Inferior parietal cortex (tissue), 1 donor: ENCODE measurements at regions not wholly inside any gene's neighbourhood (a gene's known extent, or its start where the extent isn't known, plus 50 kb on each side); places are given as distances from the start of the nearest gene placed in this dataset.
"Not testable (repeated sequence)": the region's sequence is repeated elsewhere in the genome, so short reads cannot be mapped to it uniquely, and the experiment has no call there.

Source experiments
- DNase-seq: peaks from one replicate; pipeline ENCODE4 v3.0.0-alpha.2; 2016; ENCODE audit errors: extremely low spot score

DNA sequence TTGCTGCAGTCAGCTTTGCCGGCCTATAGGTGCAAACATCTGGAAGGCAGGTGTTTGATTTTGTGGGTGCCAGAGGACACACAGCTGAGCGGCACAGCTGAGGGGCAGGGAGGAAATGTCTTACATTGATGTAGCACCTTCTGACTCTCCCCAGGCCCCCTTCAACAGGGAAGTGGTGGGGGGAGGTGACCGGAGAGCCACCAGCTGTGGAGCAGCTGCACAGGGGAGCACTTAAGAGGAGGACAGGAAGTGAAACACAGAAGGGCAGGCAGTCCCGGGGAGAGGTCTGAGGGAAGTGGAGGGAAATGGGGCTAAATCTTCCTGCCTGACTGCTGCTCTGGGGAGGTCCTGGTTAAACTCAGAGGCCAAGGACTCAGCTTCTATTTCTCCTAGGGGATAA lies 409.1 kb downstream of the TNS1 start:
- no peak for DNase-seq

DNA sequence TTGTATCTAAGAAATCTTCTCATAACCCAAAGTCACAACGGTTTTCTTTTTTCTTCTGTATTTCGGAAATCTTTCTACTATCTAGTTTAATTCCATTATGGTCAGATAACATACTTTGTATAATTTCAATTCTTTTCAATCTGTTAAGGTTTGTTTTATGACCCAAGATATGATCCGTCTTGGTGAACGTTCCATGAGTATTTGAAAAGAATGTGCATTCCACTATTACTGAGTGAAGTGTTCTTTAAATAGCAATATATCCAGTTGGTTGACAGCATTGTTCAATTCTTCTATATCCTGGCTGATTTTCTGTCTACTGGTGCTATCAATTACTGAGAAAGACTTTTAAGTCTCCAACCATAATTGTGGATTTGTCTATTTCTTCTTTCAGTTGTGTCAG lies 414.5 kb downstream of the TNS1 start:
- no peak for DNase-seq

DNA sequence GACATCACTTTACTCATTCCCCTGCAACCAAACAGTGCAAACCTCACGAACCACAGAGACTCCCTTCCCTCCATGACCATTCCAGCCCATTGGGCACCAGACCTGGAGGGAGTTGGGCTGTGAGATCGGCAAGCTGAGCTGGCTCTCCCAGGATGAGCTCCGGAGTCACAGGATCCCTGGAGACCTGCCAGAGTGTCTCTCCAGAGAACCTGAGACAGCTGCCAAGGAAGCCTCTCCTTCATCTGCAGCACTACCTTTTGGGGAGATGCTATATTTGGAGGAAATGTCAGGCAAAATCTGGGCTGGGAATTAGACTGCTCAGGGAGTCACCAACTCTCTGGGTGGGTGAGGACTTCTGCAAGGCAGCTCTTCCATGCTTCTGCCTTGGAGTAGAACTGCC lies 417.4 kb downstream of the TNS1 start:
- DNase-seq, result no peak

DNA sequence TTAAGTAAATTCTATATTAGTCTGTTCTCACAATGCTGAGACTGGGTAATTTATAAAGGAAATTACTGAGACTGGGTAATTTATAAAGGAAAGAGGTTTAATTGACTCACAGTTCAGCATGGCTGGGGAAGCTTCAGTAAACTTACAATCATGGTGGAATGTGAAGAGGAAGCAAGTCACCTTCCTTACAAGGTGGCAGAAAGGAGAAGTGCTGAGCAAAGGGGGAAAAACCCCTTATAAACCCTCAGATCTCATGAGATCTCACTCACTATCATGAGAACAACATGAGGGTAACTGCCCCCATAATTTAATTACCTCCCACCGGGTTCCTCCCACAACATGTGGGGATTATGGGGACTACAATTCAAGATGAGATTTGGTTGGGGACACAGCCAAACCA lies 422.4 kb downstream of the TNS1 start:
- DNase-seq, result not testable (repeated sequence)

DNA sequence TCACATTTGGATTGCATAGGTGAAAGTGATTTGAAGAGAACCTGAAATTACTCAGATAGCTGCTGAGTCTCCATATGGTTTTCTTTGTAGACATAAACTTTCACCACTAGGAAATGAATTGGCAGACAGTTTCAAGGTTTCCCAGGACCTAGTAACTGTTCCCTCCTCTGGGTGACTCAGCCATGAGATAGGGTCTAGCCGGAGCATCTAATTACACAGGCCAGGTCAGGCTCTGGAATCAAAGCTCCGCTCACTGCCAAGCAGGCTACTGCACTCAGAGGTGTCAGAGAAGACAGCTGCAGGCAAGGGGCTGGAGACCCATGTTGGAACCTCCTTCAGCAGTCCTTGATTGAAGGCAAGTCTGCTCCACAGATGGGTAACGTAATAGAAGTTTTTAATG lies 429.2 kb downstream of the TNS1 start:
- DNase-seq, result no peak

DNA sequence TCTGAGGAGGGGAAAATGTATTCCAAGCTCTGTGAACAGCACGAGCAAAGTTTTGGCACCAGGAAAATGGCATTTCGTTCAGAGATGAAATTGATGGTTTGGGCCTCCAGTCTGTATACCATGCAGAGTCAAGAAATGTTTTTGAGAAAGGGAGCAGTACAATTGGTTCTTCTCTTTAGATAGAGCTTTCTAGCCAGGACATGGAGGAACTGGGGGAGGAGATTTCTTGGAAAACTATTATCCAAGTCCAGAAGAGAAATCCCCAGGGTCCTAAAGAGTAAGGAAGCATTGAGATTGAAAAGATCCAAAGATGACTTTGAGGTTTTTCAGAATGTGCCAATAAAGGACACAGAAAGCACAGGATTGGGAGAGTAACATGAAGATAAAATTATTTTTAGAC lies 432.4 kb downstream of the TNS1 start:
- no peak for DNase-seq

DNA sequence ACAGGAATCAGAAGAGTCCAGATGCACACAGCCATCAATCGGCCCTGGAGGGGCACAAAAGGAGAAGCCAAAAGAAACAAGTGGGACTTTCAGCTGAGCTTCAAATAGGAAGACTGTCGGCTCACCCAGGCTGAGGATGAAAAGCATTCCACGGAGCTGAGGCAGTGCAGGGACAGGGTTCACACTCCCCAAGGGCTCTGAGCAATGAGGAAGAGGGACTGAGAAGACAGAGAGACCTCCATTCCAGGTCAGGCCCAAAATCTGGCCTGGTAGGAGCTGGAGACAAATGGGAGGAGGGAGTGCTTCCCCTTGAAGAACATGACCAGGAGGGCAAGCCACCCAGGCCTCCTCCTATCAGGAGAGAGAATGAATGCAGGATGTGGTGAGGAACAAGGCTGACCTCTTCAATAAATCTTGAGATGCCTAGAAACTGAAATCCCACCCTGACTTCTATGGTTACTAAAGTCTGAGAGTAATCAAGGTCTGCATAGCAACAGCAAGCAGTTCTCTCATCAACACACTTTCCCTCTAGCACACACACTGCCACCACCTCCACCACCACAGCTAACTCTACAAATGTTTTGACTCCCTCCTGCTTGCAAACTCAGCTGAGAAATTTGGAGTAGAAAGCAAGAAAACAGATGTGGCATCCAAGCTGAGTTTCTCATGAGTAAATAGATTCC lies 434.4 kb downstream of the TNS1 start:
- no peak for DNase-seq

DNA sequence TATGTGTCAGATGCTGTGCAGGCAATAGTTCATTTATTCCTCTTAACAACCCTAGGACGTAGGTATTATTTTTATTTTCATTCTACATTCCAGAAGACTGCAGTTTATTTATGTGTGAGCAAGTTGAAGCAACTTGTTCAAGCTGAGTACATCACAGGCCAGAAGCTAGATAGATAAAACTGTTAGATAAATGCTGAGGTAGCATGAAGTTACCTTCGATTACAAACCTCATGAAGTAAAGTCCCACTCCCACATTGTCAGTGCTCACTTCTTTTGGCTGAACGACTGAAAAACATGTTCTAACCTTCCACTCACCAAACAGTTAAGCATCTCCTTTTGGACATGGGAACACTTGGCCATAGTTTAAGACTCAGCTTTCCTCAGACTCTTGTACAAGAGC lies 439.2 kb downstream of the TNS1 start:
- no peak for DNase-seq

DNA sequence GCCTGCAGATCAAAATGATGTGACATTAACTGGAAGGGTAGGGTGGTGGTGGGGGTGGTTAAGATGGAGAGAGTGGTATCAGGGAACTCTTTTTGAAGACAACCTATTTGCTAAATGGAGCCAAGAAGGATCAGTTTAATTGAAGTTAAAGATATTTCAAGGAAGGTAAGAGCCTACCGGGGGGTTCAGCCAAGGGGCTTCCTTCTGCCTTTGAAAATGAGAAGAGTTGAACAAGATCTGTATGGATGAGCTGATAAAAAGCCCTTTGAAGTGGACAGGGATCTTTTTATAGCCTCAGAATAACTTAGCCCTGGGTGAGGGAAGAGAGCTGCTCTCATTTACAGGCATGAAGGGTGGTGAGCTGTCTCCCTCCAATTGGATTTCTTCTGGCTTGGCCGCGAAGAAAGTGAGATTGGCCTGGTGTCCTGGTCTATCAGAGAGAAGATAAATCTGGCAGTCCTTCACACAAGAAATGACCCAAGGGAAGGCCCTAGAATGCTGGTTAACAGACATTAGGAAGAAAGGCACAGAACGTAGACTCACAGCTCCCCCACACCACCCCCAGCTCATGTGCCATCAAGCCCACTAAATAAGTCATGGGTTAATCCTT lies 439.8 kb downstream of the TNS1 start:
- no peak for DNase-seq

DNA sequence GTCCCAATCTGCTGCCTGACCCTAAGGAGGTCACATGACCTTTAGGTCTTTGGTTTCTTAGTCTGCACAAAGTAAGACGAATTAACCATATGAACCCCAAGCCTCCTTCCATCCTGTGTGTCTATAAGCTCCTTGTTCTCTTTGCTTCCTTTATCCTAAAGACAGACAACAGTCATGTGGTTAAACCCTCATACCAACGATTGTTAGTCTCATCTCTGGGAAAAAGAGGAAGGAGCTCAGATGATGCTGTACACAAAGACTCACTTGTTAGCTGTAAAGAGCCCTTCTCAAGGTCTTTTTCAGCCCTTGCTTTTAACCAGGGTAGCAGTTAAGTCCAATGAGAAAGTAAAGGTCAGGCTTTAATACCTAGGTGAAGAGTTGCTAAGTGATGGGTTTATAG lies 443.7 kb downstream of the TNS1 start:
- DNase-seq, result no peak

DNA sequence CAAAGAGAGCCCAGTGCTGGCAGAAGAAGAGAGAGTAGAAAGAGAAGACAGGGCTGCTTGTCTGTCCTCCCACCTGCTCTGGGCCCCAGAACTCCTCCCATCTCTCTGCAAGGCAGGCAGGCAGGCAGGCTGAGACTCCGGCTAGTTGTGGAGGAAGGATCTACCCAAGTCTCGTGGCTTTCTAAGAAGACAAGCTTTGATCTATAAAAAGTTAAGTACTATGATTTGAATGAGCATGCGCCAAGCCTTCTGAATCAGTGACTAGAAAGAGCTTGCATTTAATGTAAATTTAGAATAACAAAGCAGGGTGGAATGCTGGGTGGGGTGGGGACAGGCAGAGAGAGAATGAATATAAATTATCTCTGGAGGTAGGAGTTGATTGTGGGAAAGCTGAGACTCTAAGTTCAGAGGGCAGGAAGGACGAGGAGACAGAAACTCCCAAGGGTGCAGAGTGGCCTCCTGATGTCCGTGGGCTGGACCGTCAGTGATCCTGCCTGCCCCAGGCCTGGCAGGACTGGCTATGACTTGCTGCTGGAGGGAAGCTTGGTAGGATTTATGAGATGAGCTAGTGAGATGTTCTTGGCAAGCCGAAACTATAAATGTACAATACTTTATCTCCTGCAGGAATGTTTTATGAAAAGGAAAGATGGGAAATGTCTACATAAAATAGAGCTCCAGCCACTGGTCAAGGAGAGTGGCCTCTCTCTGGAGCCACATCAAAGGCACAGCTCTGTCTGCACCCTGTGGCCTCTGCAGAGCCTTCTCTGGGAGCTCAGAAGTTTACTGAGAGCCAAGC lies 447.5 kb downstream of the TNS1 start:
- DNase-seq, result no peak

DNA sequence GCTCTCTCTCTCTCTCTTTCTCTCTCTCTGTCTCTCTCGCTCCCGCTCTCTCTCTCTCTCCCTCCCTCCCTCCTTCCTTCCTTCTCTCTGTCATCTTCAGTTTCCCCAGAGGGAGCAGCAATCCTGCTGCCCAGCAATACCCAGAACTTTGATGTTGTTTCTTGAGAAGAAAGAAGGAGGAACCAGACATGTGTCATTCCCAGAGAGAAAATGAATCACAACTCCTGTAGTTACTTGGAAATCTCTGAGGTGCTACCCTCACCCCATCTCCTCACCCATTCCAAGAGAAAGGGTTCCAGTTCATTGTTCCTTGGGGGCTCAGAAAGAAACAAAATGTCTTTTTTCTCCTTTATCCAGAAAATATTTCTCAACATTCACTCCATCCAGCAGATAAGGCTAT lies 449.1 kb downstream of the TNS1 start:
- no peak for DNase-seq

DNA sequence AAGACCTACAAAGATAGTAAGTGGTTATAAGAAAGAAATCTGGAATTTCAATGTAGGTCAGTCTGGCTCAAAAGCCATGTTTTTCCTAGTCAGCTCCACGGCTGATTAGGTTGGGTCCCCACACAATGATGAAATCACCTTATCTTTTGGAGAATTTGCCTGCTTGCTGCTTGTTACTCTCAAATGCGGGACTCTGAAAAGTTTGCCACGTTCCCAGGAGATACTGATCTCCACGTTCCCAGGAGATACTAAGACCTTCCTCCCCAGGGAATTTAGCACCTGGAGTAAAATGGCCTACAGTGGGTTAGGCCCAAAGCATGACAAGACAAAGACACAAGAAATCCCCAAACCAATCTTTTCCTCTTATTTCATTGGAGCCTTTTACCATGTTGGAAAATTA lies 449.6 kb downstream of the TNS1 start:
- no peak for DNase-seq

DNA sequence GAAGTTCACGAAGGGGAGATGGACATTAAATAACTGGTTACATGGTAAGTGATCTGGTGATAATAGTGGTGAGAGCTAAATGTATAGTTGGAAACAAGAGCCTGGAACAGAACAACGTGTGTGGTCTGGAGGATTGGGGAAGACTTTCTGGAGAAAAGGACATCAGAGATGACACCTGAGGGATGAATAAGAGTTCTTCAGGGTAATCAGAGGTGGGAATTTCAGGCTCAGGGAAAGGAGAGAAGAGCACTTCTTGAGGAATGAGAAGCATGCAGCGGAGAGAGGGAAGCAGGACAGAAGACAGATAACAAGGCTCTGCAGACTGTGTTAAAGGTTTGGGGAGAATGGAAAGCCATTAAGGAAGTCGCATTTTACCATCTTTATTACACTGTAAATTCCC lies 450.7 kb downstream of the TNS1 start:
- DNase-seq, result no peak

DNA sequence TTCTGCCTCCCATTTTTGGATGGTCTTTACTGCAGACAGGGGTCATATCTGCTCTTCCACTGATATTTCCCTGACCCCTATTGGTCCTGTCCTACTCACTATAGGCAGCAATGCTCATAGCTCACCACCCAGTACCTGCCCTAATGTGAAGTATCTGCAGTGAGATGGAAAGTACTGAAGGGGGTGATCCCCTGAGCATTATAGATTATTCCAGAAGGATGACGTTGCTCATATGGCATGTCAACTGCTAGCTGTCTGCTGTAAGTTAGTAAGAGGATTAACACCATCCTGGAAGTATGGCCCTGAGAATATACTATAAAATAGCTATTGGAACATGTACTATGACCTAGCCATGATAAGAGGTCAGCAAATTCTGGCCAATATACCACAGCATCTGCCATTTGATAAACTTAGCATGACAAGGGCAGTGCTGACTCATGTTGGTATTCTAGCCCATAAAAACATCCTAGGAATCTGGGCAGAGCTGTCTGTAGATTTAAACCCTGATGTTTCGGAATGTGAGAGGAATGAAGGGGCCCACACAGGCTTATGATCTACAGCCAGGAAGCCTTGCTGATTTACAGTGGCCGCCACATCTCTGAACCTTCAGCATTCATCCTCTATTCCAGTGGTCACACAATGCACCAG lies 451.4 kb downstream of the TNS1 start:
- no peak for DNase-seq

DNA sequence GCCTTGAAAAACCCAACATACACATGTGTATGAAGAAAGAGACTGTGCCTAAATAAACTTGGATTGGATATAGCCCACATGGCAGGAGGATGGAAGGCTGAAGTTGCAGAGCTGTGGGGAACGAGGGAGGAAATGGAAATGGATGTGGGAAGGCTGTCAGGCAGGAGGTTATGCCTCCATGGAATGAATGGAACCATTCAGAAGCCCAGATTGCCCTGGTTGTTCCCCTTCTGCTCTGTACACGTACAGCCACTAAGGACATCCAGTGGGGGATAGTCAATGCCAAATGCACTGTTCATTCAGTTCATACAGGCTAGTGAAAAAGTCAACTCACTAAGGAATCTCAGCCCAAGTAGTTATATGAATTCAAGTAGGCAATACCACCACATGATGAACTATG lies 463.7 kb downstream of the TNS1 start:
- no peak for DNase-seq

DNA sequence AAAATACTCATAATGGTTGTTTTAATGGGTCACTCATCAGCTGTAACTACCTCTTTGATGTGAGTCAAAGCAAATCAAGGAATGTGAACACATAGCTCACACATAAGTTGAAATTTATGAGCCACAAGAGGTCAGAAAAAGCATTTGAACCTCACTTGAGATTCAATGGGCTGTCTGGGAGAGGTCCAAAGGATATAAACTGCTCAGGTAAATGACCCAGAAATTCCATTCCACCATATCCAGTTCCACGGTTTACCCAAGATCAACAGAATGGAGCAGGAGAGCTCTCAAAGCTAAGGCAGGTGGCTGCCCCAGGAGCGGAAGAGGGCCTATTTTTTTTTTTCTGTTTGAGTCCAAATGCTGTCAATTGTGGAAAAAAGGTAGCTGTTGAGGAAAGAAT lies 464.1 kb downstream of the TNS1 start:
- DNase-seq, result no peak

DNA sequence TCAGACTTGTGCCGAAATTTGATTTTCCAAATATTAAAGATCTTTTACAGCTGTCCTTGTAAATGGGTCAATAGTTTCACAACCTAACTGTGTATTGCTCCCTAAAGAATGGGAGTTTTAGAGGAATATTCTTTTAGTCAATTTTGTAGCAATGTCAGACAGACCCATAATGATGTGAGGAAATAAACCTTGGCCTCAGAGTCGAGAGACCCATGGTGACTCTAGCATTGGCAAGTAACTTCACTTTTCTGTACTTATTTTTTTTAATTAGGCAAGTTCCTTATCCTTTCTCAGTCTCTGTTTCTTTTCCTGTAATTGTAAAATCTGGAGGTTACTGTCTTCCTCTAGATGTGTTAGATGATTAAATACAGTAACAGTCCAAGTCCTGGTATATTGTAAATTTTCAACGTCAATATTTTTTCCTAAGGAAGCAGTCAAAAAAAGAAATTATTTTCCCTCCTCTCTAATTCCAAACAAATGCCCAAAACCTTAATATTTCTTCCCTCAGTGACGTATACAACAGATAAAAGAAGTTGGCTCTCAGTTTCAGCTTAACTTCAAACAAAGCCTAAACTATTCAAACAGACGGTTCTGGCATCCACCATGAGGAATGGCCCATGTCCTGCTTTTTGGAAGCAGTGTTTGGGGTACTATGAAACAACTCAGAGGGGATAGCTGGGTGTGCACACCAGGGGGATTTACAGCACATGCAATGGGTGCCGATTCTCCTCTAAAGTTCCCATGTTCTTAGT lies 466.7 kb downstream of the TNS1 start:
- no peak for DNase-seq

DNA sequence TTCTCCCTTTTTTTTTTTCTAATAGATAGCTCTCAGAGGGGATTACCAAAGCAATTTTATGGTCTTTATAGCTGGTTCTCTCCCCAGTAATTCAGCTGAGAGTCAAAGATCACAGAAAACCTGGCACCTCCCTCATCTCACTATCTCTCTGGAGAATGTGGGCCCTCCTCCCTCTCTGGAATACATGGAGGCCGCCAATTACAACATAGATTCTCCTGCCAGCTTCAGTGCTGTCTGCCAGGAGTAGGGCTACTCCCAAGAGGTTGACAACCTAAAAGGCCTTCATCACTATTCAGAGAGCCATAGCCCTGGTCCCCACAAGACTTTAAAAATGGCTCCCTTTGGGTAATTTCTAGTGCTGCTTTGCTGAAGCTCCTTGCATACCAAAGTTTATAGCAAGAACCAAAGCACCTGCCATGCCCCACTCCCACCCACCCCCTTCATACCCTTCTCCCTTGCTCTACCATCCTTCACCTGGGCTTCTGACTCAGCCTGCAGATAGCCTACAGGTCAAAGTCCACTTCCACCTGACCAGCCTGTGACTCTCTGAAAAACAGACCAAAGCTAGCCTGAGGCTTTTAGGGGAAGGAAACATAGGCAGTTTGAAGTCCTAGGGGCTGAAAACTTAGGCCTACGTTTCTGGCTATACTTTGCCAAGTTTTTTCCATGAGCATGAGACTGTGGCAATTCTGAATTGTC lies 472.3 kb downstream of the TNS1 start:
- DNase-seq, result no peak

DNA sequence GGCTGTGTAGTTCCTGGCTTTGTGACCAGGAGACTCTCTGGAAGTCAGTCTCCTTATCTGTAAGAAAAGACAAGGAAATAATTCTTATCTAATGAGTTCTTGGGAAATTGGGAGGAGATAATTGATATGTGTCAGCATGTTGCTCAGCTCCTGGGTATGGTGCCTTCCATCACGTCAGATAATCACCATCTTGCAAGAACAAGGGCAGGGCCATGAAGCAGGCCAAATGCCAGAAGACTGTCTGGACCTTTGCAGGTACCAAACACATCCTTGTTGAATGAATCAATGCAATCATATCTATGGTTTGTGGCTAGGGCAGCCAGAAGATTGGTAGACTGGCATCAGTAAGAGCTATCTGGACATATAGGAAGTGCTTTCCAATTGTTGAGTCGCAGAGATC lies 473.5 kb downstream of the TNS1 start:
- no peak for DNase-seq

DNA sequence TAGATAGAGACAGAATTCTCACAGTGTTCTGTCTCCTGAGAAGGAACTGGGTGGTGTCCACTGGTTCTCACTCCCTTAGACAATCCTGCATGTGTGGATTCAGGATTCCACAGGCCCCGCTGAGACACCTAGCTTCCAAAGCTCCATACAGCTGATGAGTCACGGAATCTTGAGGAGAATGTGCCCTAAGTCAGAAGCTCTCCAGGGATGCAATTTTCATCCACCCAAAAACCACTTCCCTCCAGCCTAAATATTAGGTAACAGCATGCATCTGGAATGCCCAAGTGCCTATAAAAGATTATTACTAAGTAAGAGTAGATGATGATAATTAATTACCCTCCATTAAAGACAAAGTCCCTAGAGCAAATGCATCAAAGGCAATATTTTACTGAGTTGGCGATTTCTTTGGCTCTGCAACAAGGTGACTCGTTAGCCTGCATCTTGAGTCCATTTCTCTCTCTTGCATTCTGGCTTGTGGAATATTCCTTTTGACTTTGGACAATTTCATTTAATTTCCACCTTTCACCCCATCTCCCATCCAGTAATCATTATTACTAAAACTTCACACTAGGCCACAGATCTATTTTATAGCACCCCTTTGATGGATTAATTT lies 475.1 kb downstream of the TNS1 start:
- no peak for DNase-seq
